HG03135 (cell line): ENCODE measurements at regions not wholly inside any gene's neighbourhood (a gene's known extent, or its start where the extent isn't known, plus 50 kb on each side); places are given as distances from the start of the nearest gene placed in this dataset.

Source experiments
- ATAC-seq: cut with Tn5 transposase; IDR thresholded peaks from one replicate; pipeline ENCODE4 v1.9.1; 2021; ENCODE audit warnings: mild to moderate bottlenecking, moderate library complexity; ENCODE audit not compliant: unreplicated experiment

DNA sequence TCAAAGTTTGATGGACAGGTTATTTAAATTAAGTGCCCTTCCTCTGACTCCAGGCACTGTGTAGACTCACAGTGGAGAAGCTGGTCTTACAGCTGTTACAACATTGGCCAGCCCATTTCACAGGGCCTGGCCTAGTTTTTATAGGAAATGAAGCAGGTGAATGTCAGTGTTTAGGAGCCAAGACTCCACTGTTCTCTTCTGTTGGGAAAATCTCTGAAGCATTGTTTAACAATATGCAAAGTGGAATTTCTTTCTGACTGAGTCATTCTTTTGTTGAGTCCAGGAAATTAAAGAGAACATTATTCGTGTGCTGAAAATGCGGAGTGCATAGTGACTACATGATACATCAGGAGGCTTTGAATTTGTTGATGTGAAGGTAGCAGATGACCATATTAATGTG lies 64.7 kb downstream of the ARRDC4 start:
- no peak for ATAC-seq

DNA sequence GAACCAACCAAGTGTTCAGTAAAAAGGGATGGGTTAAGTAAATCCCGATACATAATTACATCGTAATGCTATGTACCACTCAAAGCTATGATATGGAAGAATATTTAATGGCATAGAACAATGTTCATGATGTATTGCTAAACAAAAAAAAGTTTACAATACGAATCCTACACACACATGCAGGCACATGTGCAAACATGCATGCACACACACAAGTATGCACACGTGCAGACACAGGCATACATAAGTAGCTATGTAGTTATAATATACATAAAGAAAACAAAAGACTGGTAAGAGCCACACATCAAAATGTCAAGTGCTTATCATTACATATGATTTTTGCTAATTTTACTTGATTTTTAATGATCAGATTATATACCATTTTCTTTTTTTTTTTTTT lies 74.2 kb downstream of the ARRDC4 start:
- no peak for ATAC-seq

DNA sequence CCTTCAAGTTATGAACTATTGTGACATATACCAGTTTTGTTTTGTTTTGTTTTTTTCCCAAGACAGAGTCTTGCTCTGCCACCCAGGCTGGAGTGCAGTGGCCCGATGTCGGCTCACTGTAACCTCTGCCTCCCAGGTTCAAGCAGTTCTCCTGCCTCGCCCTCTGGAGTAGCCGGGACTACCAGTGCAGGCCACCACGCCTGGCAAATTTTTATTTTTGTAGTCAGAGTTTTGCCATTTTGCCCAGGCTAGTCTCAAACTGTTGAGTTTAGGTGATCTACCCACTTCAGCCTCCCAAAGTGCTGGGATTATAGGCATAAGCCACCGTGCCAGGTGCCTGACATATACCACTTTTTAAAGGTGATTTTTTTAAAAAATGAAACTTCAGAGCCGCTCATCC lies 74.6 kb downstream of the ARRDC4 start:
- ATAC-seq: no peak

DNA sequence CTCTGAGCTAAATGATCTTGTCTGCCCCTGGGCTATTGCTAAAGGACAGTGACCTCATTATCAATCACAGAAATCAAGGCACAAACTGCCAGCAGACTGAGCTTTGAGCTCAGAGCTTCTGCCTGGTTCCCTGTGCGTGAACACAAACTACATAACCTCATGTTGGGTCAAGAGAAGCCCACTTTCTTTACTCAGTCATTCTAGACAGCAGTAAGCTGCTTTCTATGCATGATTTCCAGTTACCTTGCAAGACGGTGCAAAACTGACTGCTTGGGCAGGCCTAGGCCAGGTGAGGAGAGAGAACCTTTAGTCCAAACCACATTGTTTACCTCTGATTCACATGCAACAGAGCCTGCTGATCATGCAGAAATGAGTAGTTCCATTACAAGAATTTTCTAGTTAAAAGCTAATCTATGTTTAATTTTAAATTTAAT lies 75.1 kb downstream of the ARRDC4 start:
- no peak for ATAC-seq

DNA sequence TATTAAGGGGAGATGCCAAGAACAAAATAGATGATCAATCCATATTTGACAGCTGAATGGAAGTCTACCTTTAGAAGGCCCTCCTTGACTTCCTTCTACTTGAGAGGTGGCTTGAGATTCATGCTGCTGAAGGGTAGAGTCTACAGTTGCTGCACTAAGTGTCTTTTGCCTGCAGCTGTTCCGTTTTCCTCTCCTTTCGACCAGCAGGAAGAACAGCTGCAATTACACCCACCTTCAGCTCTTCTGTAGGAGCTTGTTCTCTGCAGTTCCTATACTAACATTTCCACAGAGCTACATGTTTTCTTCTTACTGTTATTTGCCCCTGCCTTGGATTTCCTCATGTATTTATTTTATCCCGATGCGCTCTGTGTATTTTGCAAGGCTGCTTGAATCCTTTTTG lies 79.1 kb downstream of the ARRDC4 start:
- ATAC-seq: no peak

DNA sequence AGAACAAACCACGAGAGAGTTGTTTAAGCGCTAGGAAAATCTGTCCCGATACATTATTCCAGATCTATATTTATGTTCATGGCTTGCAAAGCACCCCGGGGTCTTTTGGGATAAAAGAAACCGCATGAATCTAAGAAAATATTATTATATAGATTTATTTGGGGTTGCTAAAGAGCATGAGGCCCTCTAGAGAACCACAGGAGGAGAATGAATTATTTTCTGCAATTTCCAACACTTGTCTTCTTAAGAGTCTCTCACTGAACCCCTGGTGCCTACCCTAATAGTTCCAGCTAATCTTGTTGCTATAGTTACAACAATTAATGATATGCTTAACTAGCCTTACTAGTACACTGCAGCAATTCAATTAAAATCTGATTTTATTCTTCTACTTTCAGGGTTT lies 79.6 kb downstream of the ARRDC4 start:
- no peak for ATAC-seq

DNA sequence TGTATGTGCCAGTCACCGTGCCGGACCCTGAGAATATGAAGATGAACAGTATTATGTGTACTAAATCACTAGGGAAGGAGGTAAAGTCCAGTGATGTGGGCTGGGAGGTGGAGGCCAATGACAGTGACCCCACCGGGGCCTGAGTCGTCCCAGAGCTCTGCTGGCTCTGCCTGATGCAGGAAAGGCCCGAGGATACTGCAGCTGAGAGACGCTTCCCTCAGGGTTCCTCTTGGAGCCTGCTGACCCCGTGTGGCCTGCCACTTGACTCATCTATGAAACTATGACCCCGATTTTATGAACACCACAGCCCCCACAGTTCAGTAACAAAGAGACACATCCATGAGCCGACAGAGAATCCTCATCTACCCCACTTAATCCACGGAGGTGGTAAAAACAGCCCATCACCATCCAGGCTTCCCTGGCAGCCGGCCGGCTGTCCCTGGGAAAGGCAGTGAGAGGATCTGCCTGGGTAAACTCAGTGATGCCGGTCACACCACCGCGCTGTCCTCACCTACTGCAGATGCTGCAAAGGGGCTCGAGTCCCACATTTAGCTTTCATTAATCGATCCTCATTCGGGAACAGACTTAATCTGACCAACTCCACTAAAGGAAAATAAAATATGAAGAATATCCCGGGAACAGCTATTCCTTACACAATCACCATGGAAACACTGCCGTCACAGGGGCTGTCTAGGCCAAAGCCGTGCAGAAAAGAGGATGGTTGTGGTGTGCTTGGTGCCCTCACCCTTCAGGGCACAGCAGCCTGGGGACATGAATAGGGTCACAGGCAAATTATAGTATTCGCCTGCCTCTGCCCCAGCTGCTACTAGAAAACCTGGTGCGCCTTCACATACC lies 82.9 kb downstream of the ARRDC4 start:
- ATAC-seq: no peak

DNA sequence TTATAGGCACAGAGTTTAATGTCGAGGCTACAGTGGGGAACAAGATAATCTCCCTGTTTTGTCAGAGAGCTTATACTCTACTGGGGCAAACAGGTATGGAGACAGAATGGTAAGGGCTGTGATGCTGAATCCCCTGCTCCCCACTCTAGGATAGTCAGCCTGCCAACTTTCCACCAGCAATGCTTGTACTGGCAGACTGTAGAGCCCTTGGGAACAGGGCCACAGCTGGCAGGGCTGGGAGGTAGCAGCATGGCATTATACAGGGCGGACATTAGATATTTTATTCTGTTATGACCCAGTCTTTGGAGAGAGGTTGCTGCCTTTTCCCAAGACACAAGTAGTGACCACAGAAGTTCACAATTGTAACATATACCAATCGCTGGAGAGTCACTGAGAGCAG lies 91.2 kb downstream of the ARRDC4 start:
- ATAC-seq: no peak

DNA sequence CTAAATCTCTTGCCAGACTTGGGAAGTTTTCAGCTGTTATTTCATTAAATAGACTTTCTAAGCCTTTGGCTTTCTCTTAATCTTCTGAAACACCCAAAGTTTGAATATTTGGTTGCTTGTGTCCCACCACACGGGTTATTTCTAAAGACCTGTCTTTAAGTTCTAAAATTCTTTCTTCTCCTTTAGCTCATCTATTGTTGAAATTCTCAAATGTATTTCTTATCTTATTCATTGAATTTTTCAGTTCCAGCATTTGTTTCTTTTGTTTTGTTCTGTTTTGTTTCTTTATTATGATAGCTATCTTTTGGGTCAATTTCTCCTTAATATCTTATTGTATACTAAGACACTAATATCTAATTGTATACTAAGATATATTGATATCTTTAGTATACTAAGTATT lies 97.0 kb downstream of the ARRDC4 start:
- no peak for ATAC-seq

DNA sequence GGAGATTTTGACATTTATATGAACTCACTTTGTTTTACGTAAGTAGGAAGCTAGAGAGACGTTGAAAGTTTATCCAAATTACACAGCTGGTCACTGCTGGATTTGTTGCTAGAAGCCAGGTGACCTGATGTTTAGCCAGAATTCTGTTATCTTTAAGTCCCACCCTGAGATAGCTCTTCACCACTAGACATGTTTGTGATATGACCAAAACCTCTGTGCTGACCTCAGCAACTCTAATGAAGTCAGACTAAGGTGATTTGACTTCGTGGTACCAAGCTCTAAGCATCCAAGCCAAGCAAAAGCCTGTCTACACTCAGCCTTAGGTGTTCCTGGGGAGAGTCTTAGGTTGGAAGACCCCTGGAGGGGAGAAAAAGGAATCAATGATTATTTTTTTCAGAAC lies 102.4 kb downstream of the ARRDC4 start:
- ATAC-seq: no peak

DNA sequence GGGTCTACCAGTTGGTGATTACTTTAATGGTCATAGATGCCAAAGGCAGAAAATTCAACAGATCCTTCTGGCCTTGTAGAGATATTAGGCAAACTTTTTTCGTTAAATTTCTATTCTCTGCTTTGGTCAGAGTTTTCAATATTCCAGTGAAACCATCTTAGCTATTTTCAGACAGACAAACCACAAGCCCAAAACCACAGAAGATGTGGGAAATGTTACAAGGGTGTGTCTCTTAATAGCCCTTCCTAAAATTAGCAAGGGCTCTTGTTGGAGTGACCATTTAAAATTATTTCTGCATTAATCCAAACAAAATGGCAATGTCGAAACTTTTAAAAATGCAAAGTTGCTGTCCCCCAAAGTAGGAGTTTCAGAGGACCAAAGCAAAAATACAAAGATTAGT lies 102.8 kb downstream of the ARRDC4 start:
- ATAC-seq: no peak

DNA sequence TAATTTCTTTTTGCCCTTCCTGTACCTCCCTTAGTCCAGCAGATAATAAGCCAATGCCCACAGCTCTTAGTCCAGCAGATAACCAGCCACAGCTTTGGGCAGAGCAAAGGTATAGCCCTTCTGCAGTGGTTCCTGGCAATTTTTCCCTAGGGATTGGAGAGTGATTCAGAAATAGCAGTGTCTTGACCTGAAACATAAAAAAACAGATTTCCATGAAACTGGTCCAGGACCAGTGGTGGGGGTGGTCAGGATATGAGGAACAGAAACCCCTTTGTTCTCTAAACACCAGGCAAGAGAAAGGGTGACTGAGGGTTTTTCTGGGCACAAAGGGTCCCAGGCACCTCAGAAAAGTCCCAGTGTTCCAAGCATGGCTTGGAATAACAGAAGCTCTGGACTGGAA lies 103.4 kb downstream of the ARRDC4 start:
- no peak for ATAC-seq

DNA sequence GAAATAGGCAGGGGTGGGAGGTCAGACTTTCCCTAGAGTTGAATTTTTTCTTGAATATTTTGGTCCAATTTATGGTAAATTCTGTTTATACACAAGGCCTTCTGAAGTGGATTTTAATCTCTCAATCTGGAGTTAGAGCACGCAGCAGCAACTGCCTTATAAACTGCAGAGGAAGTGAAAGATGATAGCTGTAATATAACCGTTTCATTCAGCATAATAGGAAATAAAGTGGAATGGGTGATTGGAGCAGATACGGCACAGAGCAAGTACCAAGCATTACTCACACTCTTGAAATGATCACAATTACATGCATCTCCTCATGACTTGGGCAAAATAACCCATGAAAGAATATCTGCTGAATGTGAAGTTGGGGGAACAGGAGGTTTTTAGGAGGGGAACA lies 106.8 kb downstream of the ARRDC4 start:
- ATAC-seq: no peak

DNA sequence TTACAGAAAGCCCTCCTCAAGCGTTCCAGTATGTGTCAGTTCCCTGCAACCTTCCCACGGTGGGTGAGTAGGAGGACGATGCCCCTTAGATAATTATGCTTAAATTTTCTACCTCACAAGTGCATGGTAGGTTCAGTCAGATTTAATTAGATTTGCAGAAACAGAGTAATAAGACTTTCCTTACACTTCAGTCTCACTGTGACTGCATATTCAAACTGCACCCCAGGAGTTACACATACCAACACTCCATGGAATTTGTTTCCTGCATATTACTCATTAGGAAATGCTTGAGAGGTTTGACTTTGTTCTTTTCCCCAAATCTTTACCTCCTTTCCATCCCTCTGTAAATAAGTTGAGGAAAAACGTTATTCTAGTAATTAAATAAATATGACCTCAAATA lies 108.8 kb downstream of the ARRDC4 start:
- ATAC-seq: no peak

DNA sequence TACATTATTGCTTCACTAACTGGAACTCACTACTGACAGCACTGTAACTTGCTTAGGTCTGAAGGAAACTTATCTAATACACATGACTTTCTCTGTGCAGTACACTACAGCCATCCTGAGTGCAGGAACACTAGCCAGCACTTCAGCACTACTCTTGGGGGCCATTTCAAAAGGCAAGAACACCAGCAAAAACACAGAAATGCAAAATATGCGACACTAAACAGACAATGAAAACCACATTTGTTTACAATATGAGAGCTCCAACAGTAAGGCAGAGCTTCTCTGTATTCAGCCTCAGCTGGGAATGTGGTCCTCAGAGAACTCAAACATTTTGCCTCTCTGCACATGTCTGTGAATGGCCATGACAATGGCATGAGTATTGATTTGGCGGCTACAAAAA lies 109.6 kb downstream of the ARRDC4 start:
- no peak for ATAC-seq

DNA sequence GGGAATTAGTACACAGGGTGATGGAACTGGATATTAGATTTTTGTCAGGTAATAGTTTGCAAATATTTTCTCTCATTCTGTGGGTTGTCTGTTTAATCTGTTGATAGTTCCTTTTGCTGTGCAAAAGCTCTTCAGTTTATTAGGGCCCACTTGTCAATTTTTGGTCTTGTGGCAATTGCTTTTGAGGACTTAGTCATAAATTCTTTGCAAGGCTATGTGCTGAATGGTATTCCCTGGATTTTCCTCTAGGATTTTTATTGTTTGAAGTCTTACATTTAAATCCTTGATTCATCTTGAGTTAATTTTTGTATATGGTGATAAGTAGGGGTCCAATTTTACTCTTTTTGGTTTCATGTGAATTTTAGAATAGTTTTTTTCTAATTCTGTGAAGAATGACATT lies 111.3 kb downstream of the ARRDC4 start:
- ATAC-seq: no peak

DNA sequence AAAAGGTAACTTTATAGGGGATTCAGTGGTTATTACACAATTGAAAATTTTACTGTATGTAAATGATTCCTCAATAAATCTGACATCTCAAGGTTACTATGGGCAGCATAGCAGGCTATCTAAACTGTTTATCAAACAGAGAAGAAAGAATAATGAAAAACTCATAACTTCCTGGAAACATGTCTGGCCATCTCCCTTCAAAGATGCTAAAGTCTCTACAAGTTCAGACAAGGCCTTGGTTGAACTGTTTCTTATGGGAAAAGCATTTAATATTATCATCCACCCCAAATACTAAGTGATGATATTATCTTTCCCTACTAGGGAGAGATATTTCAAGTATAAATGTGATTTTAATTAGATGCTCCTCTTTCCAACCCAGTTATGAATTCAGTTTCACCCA lies 114.9 kb downstream of the ARRDC4 start:
- ATAC-seq: no peak

DNA sequence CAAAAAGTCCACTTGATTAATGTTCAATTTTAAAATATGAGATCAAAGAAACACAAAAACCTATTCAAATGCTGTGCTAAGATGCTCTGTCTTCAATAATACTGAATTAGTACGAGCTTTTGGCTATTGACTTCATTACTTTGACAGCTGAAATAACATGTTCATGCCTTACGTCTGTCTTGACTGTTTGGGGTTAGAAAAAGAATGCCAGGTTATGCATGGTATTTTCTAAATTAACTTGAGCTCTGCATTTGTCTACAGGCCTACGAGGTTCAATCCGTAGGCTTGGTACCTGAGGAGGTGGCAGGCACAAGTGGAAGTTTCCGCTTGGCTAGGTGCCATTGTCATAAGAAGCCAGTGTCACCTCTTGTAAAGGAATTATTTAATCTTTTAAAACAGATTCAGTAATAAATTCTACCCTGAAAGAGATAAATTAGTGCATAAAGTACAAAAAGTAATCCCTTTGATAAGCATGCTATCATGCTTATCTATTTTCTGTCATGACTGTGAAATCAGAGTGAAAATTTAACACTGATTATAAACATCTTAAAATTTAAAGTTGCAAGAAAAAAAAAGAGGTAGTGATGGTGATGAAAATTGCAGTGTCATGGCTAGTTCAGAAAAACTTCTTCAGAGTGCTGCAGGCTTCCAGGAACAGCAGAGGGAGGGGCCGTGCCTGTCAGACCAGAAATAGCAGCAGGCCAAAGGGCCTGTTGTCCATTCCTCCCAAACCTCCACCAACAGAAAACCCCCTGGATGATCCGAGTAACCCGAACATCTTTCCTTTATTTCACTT lies 115.7 kb downstream of the ARRDC4 start:
- no peak for ATAC-seq

DNA sequence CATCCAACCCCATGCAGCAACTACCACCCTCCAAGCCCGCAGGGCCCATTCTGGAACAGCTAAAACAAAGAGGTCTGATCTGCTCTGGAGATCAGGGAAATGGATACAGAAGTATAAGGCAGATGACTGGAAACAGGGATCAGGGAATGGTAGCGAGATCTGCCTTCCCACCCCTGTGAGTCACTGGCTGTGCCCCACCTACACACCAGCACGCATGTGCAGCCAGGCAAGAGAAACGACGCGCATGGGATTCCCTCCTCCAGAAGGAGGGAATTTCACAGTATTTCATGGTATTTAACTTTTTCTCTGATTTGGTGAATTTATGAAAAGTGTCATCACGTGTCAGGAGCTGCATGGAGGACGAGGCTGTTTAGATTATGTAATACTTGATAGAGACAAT lies 116.7 kb downstream of the ARRDC4 start:
- no peak for ATAC-seq

DNA sequence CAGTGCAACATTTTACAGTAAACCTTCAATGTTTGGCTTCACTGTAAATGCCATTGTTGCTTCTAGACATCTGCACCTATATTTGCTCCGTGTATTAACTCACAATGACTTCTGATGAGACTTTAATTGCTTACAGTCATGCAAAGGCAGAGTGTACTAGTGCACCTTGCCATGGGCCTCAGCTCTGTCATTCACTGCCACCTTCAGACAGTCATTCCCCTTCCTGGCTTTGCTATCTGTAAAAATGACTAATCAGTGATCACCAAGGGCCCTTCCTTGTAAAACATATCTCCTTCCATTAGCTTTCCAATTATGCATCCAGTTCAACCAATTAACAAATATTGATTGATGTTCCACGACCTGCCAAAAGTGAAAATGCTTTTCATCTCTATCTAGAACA lies 120.3 kb downstream of the ARRDC4 start:
- ATAC-seq: no peak

DNA sequence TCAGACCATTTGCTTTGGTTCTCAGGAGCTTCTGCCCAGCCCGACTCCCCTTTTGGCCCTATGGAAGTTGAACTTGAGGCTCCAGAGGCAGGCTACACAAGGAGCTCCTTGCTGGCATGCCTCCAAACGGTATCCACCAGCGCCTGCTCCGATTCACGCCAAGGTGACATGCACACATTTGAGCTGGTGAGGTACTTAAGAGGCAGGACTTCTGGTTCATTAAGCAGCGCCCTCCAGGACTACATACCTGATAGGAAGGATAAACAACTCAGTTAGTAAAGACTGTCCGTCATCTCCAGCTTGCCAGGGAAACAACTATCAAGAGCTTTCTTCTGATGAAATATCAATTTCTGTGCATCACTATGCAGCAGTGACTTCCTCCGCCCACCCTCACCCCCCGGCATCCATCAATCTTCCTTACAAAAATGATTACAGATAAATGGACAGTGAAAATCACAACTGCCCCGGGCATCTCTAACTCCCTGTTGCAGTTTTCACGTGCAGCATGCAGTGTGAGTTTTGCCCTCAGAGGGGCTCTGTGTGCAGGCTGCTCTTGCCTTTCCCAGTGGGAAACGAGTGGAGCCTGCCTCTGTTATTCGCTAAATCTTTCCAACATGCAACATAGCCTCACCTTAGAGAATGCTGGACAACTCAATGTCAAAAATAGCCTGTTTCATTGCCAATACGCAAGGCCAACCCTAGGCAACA lies 122.9 kb downstream of the ARRDC4 start:
- no peak for ATAC-seq
